Hematopoietic multipotent progenitor cell (in vitro differentiated cells): ENCODE measurements at regions not wholly inside any gene's neighbourhood (a gene's known extent, or its start where the extent isn't known, plus 50 kb on each side); places are given as distances from the start of the nearest gene placed in this dataset.
A peak's percentile ranks its signal among the peaks of the same experiment; 100 is the strongest.
"Not testable (repeated sequence)": the region's sequence is repeated elsewhere in the genome, so short reads cannot be mapped to it uniquely, and the experiment has no call there.

ENCODE experiments used
- DNase-seq, 3 donors: peaks; one replicate each; pipeline ENCODE4 v3.0.0-alpha.2; 2011 to 2015; ENCODE audit warnings: low read depth in 2 of 3, low spot score in 2 of 3

- no peak for DNase-seq
These were observed 158.1 kb upstream of the ARHGAP42 start for GRCh38 chr11:100528872-100529416.

GRCh38 chr11:100531290-100531689 lies 155.8 kb upstream of the ARHGAP42 start:
- not testable (repeated sequence) for DNase-seq

- DNase-seq: no peak
These were observed 150.1 kb upstream of the ARHGAP42 start for GRCh38 chr11:100536979-100537378.

GRCh38 chr11:100543386-100543785 lies 143.7 kb upstream of the ARHGAP42 start:
- DNase-seq: no peak

- DNase-seq: no peak
These were observed 141.5 kb upstream of the ARHGAP42 start for GRCh38 chr11:100545556-100545955.

- DNase-seq: no peak
These were observed 141.1 kb upstream of the ARHGAP42 start for GRCh38 chr11:100545970-100546369.

- DNase-seq: no peak
These were observed 140.4 kb upstream of the ARHGAP42 start for GRCh38 chr11:100546714-100547113.

GRCh38 chr11:100550298-100550697 lies 136.8 kb upstream of the ARHGAP42 start:
- DNase-seq: no peak

GRCh38 chr11:100550912-100551632 lies 136.0 kb upstream of the ARHGAP42 start:
- no peak for DNase-seq

- DNase-seq: no peak
These were observed 131.2 kb upstream of the ARHGAP42 start for GRCh38 chr11:100555931-100556330.

- no peak for DNase-seq
These were observed 130.3 kb upstream of the ARHGAP42 start for GRCh38 chr11:100556781-100557180.

- no peak for DNase-seq
These were observed 129.1 kb upstream of the ARHGAP42 start for GRCh38 chr11:100557830-100558611.

GRCh38 chr11:100560606-100561005 lies 126.5 kb upstream of the ARHGAP42 start:
- DNase-seq: no peak

- no peak for DNase-seq
These were observed 125.8 kb upstream of the ARHGAP42 start for GRCh38 chr11:100561323-100561722.

GRCh38 chr11:100562128-100562527 lies 125.0 kb upstream of the ARHGAP42 start:
- DNase-seq: no peak

GRCh38 chr11:100563541-100564280 lies 123.4 kb upstream of the ARHGAP42 start:
- no peak for DNase-seq

- no peak for DNase-seq
These were observed 113.1 kb upstream of the ARHGAP42 start for GRCh38 chr11:100573911-100574513.

- peak in 2 of 3 donors; percentile 2 to 25 for DNase-seq
These were observed 112.0 kb upstream of the ARHGAP42 start for GRCh38 chr11:100574894-100575769.

- peak in 2 of 3 donors; percentile 31 to 70 for DNase-seq
These were observed 111.0 kb upstream of the ARHGAP42 start for GRCh38 chr11:100575860-100576717.
